GM21619 (cell line): ENCODE measurements at regions not wholly inside any gene's neighbourhood (a gene's known extent, or its start where the extent isn't known, plus 50 kb on each side); places are given as distances from the start of the nearest gene placed in this dataset.
"Not testable (repeated sequence)": the region's sequence is repeated elsewhere in the genome, so short reads cannot be mapped to it uniquely, and the experiment has no call there.

Experiments used
- ATAC-seq: cut with Tn5 transposase; IDR thresholded peaks from one replicate; pipeline ENCODE4 v1.9.1; 2021; ENCODE audit not compliant: unreplicated experiment

- no peak for ATAC-seq
Observed at GRCh38 chr4:108415389-108415788, 205.0 kb upstream of the RPL34 start.

DNA sequence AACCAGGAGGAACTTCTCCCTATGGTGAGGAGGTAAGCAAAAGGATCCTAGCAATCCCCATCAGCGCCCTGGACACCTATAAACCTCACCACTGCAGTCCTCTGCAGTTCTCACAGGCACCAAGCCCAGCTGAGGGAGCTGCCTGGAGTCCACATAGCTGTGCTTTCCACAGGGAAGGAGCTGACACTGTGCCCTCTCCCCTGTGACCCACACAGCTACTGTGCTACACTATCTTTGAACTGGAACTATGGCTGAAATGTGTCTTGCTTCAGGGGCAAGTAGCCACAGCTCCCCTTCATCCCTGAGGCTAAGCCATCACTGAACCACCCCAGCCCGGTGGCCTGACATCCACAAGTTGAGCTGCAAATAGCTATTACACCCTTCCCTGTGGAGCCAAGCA lies 208.5 kb upstream of the RPL34 start:
- no peak for ATAC-seq

DNA sequence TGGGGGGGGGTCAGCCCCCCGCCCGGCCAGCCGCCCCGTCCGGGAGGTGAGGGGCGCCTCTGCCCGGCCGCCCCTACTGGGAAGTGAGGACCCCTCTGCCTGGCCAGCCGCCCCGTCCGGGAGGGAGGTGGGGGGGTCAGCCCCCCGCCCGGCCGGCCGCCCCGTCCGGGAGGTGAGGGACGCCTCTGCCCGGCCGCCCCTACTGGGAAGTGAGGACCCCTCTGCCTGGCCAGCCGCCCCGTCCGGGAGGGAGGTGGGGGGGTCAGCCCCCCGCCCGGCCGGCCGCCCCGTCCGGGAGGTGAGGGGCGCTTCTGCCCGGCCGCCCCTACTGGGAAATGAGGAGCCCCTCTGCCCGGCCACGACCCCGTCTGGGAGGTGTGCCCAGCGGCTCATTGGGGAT lies 210.7 kb upstream of the RPL34 start:
- not testable (repeated sequence) for ATAC-seq

DNA sequence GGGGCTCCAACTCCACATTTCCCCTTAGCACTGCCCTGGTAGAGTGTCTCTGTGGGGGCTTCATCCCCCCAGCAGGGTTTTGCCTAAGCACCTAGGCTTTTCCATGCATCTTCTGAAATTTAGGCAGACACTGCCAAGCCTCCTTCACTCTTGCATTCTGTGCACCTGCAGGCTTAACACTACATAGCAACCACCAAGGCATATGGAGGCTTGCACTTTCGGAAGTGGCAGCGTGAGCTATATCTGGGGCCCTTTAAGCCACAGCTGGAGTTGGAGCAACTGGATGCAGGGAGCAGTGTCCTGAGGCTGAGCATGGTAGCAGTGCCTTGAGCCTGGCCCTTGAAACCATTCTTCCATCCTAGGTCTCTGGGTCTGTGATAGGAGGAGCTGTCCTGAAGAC lies 214.8 kb upstream of the RPL34 start:
- no peak for ATAC-seq

- no peak for ATAC-seq
Observed at GRCh38 chr4:108400309-108400708, 220.1 kb upstream of the RPL34 start.

- no peak for ATAC-seq
Observed at GRCh38 chr4:108399610-108400265, 220.6 kb upstream of the RPL34 start.

DNA sequence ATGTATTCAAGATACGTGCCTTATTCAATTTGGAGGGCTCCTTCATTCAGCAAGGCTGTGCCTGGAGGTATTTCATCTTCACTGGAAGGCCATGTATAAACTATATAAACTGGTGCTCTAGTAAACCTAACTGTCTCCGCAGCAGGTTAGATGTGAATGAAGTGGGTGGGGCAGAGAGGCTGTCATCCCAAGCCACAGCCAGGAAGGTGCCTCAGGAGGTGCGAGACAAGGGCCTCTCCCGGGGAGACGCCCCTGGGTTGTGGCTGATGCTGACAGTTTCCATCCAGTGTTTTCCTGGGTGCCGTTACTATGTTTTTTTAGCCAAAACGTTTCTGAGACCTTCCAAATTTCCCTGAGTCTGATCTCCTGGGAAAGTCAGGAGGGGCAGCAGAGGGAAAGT lies 221.5 kb upstream of the RPL34 start:
- ATAC-seq: no peak

- no peak for ATAC-seq
Observed at GRCh38 chr4:108398316-108398715, 222.1 kb upstream of the RPL34 start.

- no peak for ATAC-seq
Observed at GRCh38 chr4:108397850-108398249, 222.5 kb upstream of the RPL34 start.

- ATAC-seq: no peak
Observed at GRCh38 chr4:108396900-108397497, 223.4 kb upstream of the RPL34 start.

DNA sequence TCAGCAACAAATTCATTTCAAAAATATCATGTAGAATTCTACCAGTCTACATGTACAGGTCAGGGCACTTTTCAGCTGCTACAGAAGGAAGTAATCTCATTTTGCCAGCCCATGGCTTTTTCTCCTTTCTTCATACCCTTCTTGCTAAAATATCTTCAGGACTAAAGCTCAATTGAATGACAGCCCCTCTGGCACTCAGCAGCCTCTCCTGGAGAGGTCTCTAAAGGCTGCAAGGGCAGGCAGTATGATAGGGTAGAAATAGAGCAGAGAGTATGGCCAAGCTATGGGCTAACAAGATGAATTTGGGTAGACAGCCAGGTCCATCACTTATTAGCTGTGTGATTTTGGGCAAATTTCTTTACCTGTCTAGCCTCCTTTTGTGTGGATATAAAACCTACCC lies 224.6 kb upstream of the RPL34 start:
- no peak for ATAC-seq

DNA sequence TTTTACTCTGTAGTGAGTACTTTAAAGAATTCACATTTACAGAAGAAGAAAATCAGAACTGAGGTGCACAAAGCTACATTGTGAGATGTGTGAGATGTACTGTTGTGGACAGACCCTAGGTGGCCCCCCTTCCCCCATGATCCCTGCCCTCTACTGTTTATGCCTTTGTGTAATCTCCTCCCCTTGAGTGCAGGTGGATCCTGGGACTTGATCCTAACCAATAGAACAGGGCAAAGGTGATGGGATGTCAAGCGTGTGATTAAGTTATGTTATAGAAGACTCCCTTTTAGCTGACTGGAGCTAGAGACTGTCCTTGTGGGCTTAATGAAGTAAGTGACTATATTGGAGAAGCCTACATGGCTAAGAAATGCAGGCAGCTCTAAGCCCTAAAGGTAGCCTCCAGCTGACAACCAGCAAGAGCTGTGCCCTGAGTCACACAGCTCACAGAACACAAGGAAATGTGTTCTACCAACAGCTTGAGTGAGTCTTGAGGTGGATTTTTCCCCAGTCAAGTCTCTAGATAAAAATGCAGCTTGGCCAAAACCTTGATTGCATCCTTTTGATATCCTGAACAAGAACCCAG lies 225.2 kb upstream of the LEF1 start:
- ATAC-seq: no peak

- no peak for ATAC-seq
Observed at GRCh38 chr4:108391701-108392455, 223.1 kb upstream of the LEF1 start.

- ATAC-seq: no peak
Observed at GRCh38 chr4:108385076-108385475, 216.3 kb upstream of the LEF1 start.

GRCh38 chr4:108384544-108384943 lies 215.8 kb upstream of the LEF1 start:
- no peak for ATAC-seq

DNA sequence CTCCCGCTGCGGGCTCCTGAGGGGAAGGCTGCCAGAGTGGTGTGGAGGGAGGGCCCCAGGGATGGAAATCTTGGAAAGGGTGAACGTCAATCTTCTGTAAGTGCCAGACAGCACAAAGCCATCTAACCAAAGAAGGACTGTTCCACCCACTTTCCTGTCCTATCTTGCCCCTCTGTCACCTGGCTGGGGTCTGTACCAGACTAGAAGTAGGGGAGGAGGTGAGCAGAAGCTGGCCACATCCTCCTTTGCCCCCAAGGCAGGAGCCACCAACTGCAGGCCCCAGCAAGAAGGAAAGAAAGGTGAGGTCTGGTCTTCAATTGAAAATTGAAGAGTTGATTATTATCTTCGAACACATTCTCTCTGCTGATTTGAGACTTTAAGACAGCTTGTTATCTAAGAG lies 214.4 kb upstream of the LEF1 start:
- ATAC-seq: no peak

GRCh38 chr4:108382751-108383150 lies 214.0 kb upstream of the LEF1 start:
- ATAC-seq: no peak

DNA sequence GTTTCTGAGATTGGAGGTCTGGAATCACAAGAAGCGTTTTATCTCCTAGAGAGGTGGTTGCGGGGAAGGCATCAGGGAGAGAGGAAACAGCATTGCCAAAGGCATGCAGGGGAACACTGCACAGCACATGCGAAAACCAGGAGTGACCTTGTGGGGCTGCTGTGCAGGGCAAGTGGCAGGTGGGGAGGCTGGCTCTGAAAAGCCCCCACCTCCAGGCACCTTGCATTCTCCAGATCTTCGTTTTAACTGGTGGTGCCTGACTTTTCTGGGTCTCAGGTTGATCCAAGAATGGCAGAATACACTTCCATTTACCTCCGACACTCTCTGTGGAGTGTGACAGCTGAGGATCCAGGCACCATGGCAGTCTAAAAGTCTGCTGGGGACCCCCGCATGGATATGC lies 209.4 kb upstream of the LEF1 start:
- ATAC-seq: no peak

DNA sequence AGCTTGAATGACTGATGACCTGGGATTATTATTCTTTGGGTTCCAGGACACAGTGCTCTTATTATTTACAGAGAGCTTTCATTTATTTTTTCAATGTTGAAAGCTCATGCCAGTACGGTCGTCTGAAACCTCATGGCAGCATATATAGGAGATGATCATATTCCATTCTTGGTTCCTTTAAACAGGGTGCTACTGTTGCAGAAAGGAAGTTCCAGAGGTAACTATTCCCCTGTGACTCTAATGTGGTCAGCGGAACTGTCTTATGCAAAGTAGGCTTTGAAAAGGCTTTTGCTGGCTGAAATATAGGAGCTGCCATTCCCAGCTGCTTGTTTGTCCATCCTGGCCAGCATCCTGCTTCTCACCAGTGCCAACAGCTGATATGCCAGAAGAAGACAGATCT lies 208.3 kb upstream of the LEF1 start:
- no peak for ATAC-seq

GRCh38 chr4:108375434-108375833 lies 206.7 kb upstream of the LEF1 start:
- ATAC-seq: no peak

DNA sequence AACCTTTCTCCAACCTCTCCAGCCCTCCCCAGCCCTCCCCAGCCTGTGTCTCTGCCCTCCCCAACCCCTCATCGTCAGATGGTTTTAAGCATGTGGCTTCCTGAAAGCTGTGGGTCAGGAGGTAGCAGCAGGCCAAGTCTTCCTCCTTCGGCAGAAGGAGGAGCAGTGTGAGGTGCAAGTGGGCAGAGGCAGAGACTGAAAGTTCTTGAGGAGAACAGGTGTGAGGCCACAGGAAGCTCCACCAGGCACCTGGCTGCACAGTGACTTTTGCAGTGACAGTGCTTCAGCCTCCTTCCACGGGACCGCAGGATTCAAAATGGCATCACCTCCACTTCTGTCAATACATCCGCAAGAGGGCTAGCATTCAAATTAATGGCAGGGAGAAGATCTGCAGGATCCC lies 203.9 kb upstream of the LEF1 start:
- ATAC-seq: no peak

DNA sequence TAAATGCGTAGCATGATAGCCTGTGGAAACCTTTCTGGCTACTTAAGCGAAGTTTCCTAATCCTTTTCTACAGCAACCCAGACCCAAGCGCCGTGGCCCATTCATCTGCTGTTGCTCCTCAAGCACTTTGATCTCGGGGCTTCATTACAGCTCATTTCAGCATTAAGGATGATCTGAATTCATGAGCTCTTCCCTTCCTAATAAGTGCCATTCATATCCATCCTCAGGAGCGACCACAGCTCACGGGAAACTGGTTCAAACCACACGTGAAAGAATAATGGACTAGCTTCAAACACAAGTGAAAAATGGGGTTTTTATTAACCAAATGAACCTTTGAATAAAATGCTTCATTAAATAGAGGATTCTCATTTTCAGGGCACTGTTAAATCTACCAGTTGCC lies 202.6 kb upstream of the LEF1 start:
- ATAC-seq: no peak
